ENCODE measurements at regions not wholly inside any gene's neighbourhood (a gene's known extent, or its start where the extent isn't known, plus 50 kb on each side); places are given as distances from the start of the nearest gene placed in this dataset.

GRCh38 chr18:78460558-78460957 is 519.1 kb upstream of the SALL3 start:
- Histone ChIP-seq H3K79me2 (replicated peaks; ENCODE audit: insufficient read depth, low read length) (no peaks in the 10 kb centered on the region), H3K9me2 (ENCODE audit: insufficient read depth, low read length) (no peaks in the 10 kb centered on the region), H2AFZ (ENCODE audit: low read depth, low read length) (no peak overlapping the region), H4K20me1 (ENCODE audit: insufficient read depth) (no peaks in the 10 kb centered on the region), H3F3A (ENCODE audit: insufficient read depth, low read length, poor library complexity, severe bottlenecking) (no peaks in the 10 kb centered on the region), H3K4me3 (ENCODE audit: low read length) (no peak overlapping the region), H3K9ac (ENCODE audit: low read length) (no peak overlapping the region), H3K9me3 (ENCODE audit: low read length) (no peaks in the 10 kb centered on the region), H3K36me3 (ENCODE audit: insufficient read depth, low read length) (no peaks in the 10 kb centered on the region), H3K27ac (ENCODE audit: low read length) (no peak overlapping the region), H3K4me2 (ENCODE audit: low read length) (no peak overlapping the region), H3K27me3 (ENCODE audit: insufficient read depth, low read depth, low read length) (no peaks in the 10 kb centered on the region)
- TF ChIP-seq POLR2AphosphoS5 (IDR thresholded peaks at IDR 0.05), result no peak
- no peak for TF ChIP-seq EZH2 (IDR thresholded peaks at IDR 0.05; ENCODE audit: borderline replicate concordance, insufficient read depth, low read length, poor library complexity, severe bottlenecking)
- no peak for TF ChIP-seq MXI1 (conservative IDR thresholded peaks at IDR 0.05; ENCODE audit: poor library complexity, severe bottlenecking)
- TF ChIP-seq SMC3 (conservative IDR thresholded peaks at IDR 0.05; ENCODE audit: poor library complexity), result no peak
- TF ChIP-seq CTCF (IDR thresholded peaks at IDR 0.05; ENCODE audit: poor library complexity, severe bottlenecking), result no peak
- no peak for TF ChIP-seq TAF1 (IDR thresholded peaks at IDR 0.05; ENCODE audit: low read depth)
- TF ChIP-seq, protein P1, sequence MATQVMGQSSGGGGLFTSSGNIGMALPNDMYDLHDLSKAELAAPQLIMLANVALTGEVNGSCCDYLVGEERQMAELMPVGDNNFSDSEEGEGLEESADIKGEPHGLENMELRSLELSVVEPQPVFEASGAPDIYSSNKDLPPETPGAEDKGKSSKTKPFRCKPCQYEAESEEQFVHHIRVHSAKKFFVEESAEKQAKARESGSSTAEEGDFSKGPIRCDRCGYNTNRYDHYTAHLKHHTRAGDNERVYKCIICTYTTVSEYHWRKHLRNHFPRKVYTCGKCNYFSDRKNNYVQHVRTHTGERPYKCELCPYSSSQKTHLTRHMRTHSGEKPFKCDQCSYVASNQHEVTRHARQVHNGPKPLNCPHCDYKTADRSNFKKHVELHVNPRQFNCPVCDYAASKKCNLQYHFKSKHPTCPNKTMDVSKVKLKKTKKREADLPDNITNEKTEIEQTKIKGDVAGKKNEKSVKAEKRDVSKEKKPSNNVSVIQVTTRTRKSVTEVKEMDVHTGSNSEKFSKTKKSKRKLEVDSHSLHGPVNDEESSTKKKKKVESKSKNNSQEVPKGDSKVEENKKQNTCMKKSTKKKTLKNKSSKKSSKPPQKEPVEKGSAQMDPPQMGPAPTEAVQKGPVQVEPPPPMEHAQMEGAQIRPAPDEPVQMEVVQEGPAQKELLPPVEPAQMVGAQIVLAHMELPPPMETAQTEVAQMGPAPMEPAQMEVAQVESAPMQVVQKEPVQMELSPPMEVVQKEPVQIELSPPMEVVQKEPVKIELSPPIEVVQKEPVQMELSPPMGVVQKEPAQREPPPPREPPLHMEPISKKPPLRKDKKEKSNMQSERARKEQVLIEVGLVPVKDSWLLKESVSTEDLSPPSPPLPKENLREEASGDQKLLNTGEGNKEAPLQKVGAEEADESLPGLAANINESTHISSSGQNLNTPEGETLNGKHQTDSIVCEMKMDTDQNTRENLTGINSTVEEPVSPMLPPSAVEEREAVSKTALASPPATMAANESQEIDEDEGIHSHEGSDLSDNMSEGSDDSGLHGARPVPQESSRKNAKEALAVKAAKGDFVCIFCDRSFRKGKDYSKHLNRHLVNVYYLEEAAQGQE (IDR thresholded peaks at IDR 0.05; ENCODE audit: borderline replicate concordance), result no peak
- no peak for TF ChIP-seq RAD21 (conservative IDR thresholded peaks at IDR 0.05)
- no peak for TF ChIP-seq EP300 (conservative IDR thresholded peaks at IDR 0.05; ENCODE audit: poor library complexity, severe bottlenecking)

GRCh38 chr18:78473563-78473962 is 506.1 kb upstream of the SALL3 start:
- Histone ChIP-seq H3F3A (ENCODE audit: insufficient read depth, low read length, poor library complexity, severe bottlenecking) (no peaks in the 10 kb centered on the region), H3K27ac (ENCODE audit: low read length) (no peak overlapping the region), H3K9ac (ENCODE audit: low read length) (no peak overlapping the region), H4K20me1 (ENCODE audit: insufficient read depth) (no peaks in the 10 kb centered on the region), H3K9me3 (ENCODE audit: low read length) (no peaks in the 10 kb centered on the region), H3K79me2 (replicated peaks; ENCODE audit: insufficient read depth, low read length) (no peaks in the 10 kb centered on the region), H3K36me3 (ENCODE audit: insufficient read depth, low read length) (no peaks in the 10 kb centered on the region), H2AFZ (ENCODE audit: low read depth, low read length) (no peak overlapping the region), H3K4me3 (ENCODE audit: low read length) (no peak overlapping the region), H3K27me3 (ENCODE audit: insufficient read depth, low read depth, low read length) (no peaks in the 10 kb centered on the region), H3K4me2 (ENCODE audit: low read length) (no peak overlapping the region), H3K9me2 (ENCODE audit: insufficient read depth, low read length) (no peaks in the 10 kb centered on the region)
- TF ChIP-seq EP300 (conservative IDR thresholded peaks at IDR 0.05; ENCODE audit: poor library complexity, severe bottlenecking) (no peak), SMC3 (conservative IDR thresholded peaks at IDR 0.05; ENCODE audit: poor library complexity) (no peak), POLR2AphosphoS5 (IDR thresholded peaks at IDR 0.05) (no peak), MXI1 (conservative IDR thresholded peaks at IDR 0.05; ENCODE audit: poor library complexity, severe bottlenecking) (no peak), CTCF (IDR thresholded peaks at IDR 0.05; ENCODE audit: poor library complexity, severe bottlenecking) (no peak), TAF1 (IDR thresholded peaks at IDR 0.05; ENCODE audit: low read depth) (no peak), RAD21 (conservative IDR thresholded peaks at IDR 0.05) (no peak), EZH2 (IDR thresholded peaks at IDR 0.05; ENCODE audit: borderline replicate concordance, insufficient read depth, low read length, poor library complexity, severe bottlenecking) (no peak)
- TF ChIP-seq, protein P1 (IDR thresholded peaks at IDR 0.05; ENCODE audit: borderline replicate concordance), result no peak
